Psoas muscle (tissue), 7 donors: ENCODE measurements at regions not wholly inside any gene's neighbourhood (a gene's known extent, or its start where the extent isn't known, plus 50 kb on each side); places are given as distances from the start of the nearest gene placed in this dataset.

Experiments used
- ATAC-seq, 4 donors: fragments of 200-7000 bp; cut with Tn5 transposase; one replicate each; pipeline ENCODE4 v1.9.1; 2020; ENCODE audit warnings: moderate library complexity in 3 of 4, mild to moderate bottlenecking in 2 of 4
- DNase-seq, 2 donors: peaks; one replicate each; pipeline ENCODE4 v3.0.0-alpha.2; 2020
- H3K27ac ChIP-seq: fragments of 200-600 bp; one replicate; pipeline ENCODE4 v1.8.0; 2022
- H3K27me3 ChIP-seq, 3 donors: fragments of 200-600 bp in 1 of 3; one replicate each; pipeline versions ENCODE4 v1.6.1 to v1.8.0; 2013 to 2022; ENCODE audit warnings: low read length in 2 of 3, mild to moderate bottlenecking in 2 of 3, moderate library complexity in 1 of 3; ENCODE audit not compliant: insufficient read depth in 3 of 3
- H3K36me3 ChIP-seq, 2 donors: fragments of 200-600 bp in 1 of 2; one replicate each; pipeline versions ENCODE4 v1.6.1 to v1.8.0; 2013 to 2022; ENCODE audit warnings: low read depth in 1 of 2, mild to moderate bottlenecking in 1 of 2, moderate library complexity in 1 of 2; ENCODE audit not compliant: insufficient read depth in 1 of 2
- H3K4me1 ChIP-seq: fragments of 200-600 bp; one replicate; pipeline ENCODE4 v1.8.0; 2022
- H3K4me3 ChIP-seq: fragments of 200-600 bp; one replicate; pipeline ENCODE4 v1.8.0; 2022; ENCODE audit warnings: mild to moderate bottlenecking
- H3K9me3 ChIP-seq: fragments of 200-600 bp; one replicate; pipeline ENCODE4 v1.8.0; 2022
- CTCF ChIP-seq: fragments of 200-600 bp; IDR thresholded peaks from one replicate; pipeline ENCODE4 v1.8.0; 2022; ENCODE audit warnings: antibody characterized with exemption
- WGBS, 3 donors: extraction: QIAGEN DNeasy Blood & Tissue Kit; methylation state at CpG; one replicate each; pipeline versions ENCODE4 v1.1.6 to v1.1.7; 2013; 5-methylcytosine and 5-hydroxymethylcytosine counted together
- intact Hi-C, 2 donors: fragments of 100-400 bp; cut with DNase I; formaldehyde crosslinking; loops; one replicate each; pipeline versions ENCODE4 v1.11.0 to v1.14.2; 2022
- donor health status: healthy with polysubstance abuse.
- donor health status: DM: no; HTN: no; CAD: no; lungs with moderate emphysema.
- donor health status: Bipolar disorder and iron deficiency.
- donor health status: healthy.
- donor health status: DM: yes; HTN: yes; CAD: no.
- donor health status: DM: no; HTN: no; CAD: no.
- donor health status: DM: yes; HTN: yes; CAD: no.

GRCh38 chr15:95293456-95294031 lies 1037.0 kb upstream of the NR2F2 start:
- intact Hi-C loops, result loop anchor here (2.0 to 10.0 kb wide), 2 partner anchors 29 to 619 kb away; no protein-coding TSS in a partner anchor
- H3K4me3 ChIP-seq, result no peak overlapping the region
- peaks cover 0 to 9% (median 2%) of the 10 kb centered on the region in 3 donors for H3K27me3 ChIP-seq
- TF ChIP-seq CTCF, result no peak
- H3K9me3 ChIP-seq, result no peaks in the 10 kb centered on the region
- WGBS, 3 donors, result 82 to 87% (median 84%) methylated on average over 6 of the region's 6 CpGs
- ATAC-seq (no peak), DNase-seq (no peak)
- H3K4me1 ChIP-seq, result no peaks in the 10 kb centered on the region
- no peak overlapping the region for H3K27ac ChIP-seq
- H3K36me3 ChIP-seq, result no peaks in the 10 kb centered on the region

DNA sequence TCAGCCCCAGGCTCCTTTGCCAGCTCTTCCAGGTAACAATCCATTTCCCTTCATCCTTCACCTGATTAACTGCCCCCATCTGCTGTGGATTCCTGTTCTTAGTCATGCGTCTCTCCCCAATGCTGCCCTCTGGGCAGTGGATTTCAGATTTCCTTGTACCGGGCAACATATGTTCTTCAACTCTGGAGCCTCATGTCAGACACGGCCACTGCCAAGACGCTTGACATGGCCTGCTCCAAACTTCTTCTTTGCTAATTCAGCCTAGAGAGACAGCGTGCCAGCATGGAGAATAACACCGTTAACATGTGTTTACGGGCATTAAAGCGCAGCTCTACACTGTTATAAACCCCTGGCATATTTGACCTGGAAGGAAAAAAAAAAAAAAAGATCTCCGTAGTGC lies 1035.1 kb upstream of the NR2F2 start:
- ATAC-seq (no peak), DNase-seq (no peak)
- H3K27ac ChIP-seq, result no peak overlapping the region
- intact Hi-C loops, result loop anchor here in 1 of 2 donors (10.0 kb wide), 1 partner anchor 621 kb away; no protein-coding TSS in a partner anchor
- no peak overlapping the region for H3K4me3 ChIP-seq
- H3K9me3 ChIP-seq, result no peaks in the 10 kb centered on the region
- peaks cover 0 to 9% (median 2%) of the 10 kb centered on the region in 3 donors for H3K27me3 ChIP-seq
- TF ChIP-seq CTCF, result no peak
- H3K4me1 ChIP-seq, result no peaks in the 10 kb centered on the region
- H3K36me3 ChIP-seq, result no peaks in the 10 kb centered on the region
- 31 to 39% (median 37%) methylated on average over 9 of the region's 9 CpGs for WGBS, 3 donors

DNA sequence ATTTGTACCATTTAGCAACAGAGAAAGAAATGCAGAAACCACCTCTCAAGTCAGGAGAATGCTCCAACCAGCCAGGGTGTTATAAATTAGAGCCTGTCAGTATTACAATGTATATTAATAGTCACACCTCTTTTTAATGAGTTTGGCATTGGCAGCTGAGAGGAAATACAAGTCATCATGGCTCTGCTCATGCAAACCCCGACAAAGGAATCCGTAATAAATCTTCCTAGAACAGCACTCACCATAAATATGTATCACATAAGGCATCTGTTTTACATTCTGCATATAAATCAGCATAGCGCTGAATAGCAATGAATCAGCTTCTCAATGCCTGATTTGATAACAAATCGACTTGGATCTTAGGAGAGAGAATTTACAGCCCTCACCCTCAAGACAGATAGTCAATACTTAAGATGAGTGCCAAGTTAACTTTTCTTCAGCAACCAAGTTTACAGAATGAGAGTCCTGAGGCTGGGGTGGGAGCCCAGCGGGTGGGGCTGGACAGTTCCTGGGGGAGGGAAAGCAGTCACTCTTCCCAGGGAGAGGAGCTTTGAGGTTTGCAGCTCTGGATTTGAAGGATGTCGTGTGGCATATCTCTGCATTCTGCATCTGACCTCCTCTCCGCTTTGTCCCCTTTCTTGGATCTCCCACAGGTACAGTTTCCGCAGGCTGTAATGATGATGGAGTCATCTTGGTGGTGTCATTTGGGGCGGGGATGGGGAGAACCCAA lies 1034.4 kb upstream of the NR2F2 start:
- peaks cover 0 to 9% (median 2%) of the 10 kb centered on the region in 3 donors for H3K27me3 ChIP-seq
- ATAC-seq (no peak), DNase-seq (no peak)
- H3K27ac ChIP-seq, result no peak overlapping the region
- TF ChIP-seq CTCF, result no peak
- intact Hi-C loops, result loop anchor here in 1 of 2 donors (10.0 kb wide), 1 partner anchor 621 kb away; no protein-coding TSS in a partner anchor
- no peak overlapping the region for H3K4me3 ChIP-seq
- H3K9me3 ChIP-seq, result no peaks in the 10 kb centered on the region
- no peaks in the 10 kb centered on the region for H3K36me3 ChIP-seq
- no peaks in the 10 kb centered on the region for H3K4me1 ChIP-seq
- WGBS, 3 donors, result 52 to 63% (median 56%) methylated on average over 9 of the region's 9 CpGs

GRCh38 chr15:95296643-95297042 lies 1033.9 kb upstream of the NR2F2 start:
- Histone ChIP-seq H3K36me3 (no peaks in the 10 kb centered on the region), H3K9me3 (no peaks in the 10 kb centered on the region), H3K27me3 (peaks cover 0 to 9% (median 2%) of the 10 kb centered on the region in 3 donors), H3K4me3 (no peak overlapping the region), H3K4me1 (no peaks in the 10 kb centered on the region), H3K27ac (no peak overlapping the region)
- DNase-seq, result no peak
- no peak for ATAC-seq
- TF ChIP-seq CTCF, result no peak
- intact Hi-C loops, result loop anchor here in 1 of 2 donors (10.0 kb wide), 1 partner anchor 622 kb away; no protein-coding TSS in a partner anchor
- 19 to 27% (median 19%) methylated on average over 4 of the region's 4 CpGs for WGBS, 3 donors
